PC-9 (cell line): ENCODE measurements at regions not wholly inside any gene's neighbourhood (a gene's known extent, or its start where the extent isn't known, plus 50 kb on each side); places are given as distances from the start of the nearest gene placed in this dataset.

Source experiments
- EZH2 ChIP-seq: fragments of 200-600 bp; sonication (generic); IDR thresholded peaks from 2 replicates; pipeline ENCODE4 v1.8.0; 2017; ENCODE audit warnings: antibody characterized with exemption, low read depth
- TF ChIP-seq, protein P1 (sequence below): fragments of 200-600 bp; sonication (generic); conservative IDR thresholded peaks from 2 replicates; pipeline ENCODE4 v1.6.1; 2017; ENCODE audit warnings: mixed run types, antibody characterized with exemption, mild to moderate bottlenecking, moderate library complexity

GRCh38 chr2:187124529-187124928 lies 275.6 kb upstream of the ZSWIM2 start:
- TF ChIP-seq EZH2 = no peak
- TF ChIP-seq, protein P1, sequence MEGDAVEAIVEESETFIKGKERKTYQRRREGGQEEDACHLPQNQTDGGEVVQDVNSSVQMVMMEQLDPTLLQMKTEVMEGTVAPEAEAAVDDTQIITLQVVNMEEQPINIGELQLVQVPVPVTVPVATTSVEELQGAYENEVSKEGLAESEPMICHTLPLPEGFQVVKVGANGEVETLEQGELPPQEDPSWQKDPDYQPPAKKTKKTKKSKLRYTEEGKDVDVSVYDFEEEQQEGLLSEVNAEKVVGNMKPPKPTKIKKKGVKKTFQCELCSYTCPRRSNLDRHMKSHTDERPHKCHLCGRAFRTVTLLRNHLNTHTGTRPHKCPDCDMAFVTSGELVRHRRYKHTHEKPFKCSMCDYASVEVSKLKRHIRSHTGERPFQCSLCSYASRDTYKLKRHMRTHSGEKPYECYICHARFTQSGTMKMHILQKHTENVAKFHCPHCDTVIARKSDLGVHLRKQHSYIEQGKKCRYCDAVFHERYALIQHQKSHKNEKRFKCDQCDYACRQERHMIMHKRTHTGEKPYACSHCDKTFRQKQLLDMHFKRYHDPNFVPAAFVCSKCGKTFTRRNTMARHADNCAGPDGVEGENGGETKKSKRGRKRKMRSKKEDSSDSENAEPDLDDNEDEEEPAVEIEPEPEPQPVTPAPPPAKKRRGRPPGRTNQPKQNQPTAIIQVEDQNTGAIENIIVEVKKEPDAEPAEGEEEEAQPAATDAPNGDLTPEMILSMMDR = no peak
